Esophagus squamous epithelium (tissue), 5 donors: ENCODE measurements at regions not wholly inside any gene's neighbourhood (a gene's known extent, or its start where the extent isn't known, plus 50 kb on each side); places are given as distances from the start of the nearest gene placed in this dataset.

Experiments used
- DNase-seq: peaks from one replicate; lab custom pipeline; 2025; lab: John Stamatoyannopoulos, UW
- H3K27ac ChIP-seq, 4 donors: fragments of 200-600 bp; sonication (generic); one replicate each; pipeline ENCODE4 v1.5.1; 2016 to 2019; ENCODE audit warnings: mild to moderate bottlenecking in 1 of 4
- H3K27me3 ChIP-seq, 4 donors: fragments of 200-600 bp; sonication (generic); 1 replicate in 3 of 4; 2 replicates in 1 of 4; pipeline versions ENCODE4 v1.5.1 to v1.6.0; 2017 to 2021; ENCODE audit warnings: antibody characterized with exemption in 1 of 4
- H3K36me3 ChIP-seq, 3 donors: fragments of 200-600 bp; sonication (generic); one replicate each; pipeline ENCODE4 v1.5.1; 2016 to 2019
- H3K4me1 ChIP-seq, 3 donors: fragments of 200-600 bp; sonication (generic); one replicate each; pipeline ENCODE4 v1.5.1; 2017 to 2019
- H3K4me3 ChIP-seq, 4 donors: fragments of 200-600 bp; sonication (generic); 1 replicate in 3 of 4; 2 replicates in 1 of 4; pipeline ENCODE4 v1.5.1; 2016 to 2019; ENCODE audit warnings: mild to moderate bottlenecking in 2 of 4, moderate library complexity in 1 of 4
- H3K9me3 ChIP-seq, 3 donors: fragments of 200-600 bp; sonication (generic); one replicate each; pipeline ENCODE4 v1.5.1; 2016 to 2019
- CTCF ChIP-seq, 6 experiments: fragments of 450-650 bp in 4 of 6; fragments of 200-600 bp in 2 of 6; sonication (generic) in 2 of 6; IDR thresholded peaks; one replicate each; pipeline ENCODE4 v1.5.1; 2016 to 2019; ENCODE audit warnings: antibody characterized with exemption in 6 of 6, mild to moderate bottlenecking in 4 of 6, moderate library complexity in 4 of 6
- POLR2A ChIP-seq, 4 donors: fragments of 450-650 bp; IDR thresholded peaks; one replicate each; pipeline ENCODE4 v1.6.1; 2017; ENCODE audit warnings: antibody characterized with exemption in 4 of 4, mild to moderate bottlenecking in 4 of 4, moderate library complexity in 3 of 4
- WGBS, 2 donors: methylation state at CpG; one replicate each; pipeline ENCODE4 v1.1.5; 2018; 5-methylcytosine and 5-hydroxymethylcytosine counted together
- intact Hi-C: fragments of 100-400 bp; cut with DNase I; formaldehyde crosslinking; loops from one replicate; pipeline ENCODE4 v1.15.0; 2022
- donor health status: DM: yes; HTN: yes; CAD: no.

- no peaks in the 10 kb centered on the region for H3K36me3 ChIP-seq
- DNase-seq = no peak
- no peak overlapping the region for H3K27ac ChIP-seq
- H3K4me1 ChIP-seq = peaks cover 3 to 8% (median 5%) of the 10 kb centered on the region in 3 donors
- TF ChIP-seq CTCF (IDR thresholded peaks at IDR 0.05) (no peak), POLR2A (IDR thresholded peaks at IDR 0.05) (no peak)
- no peak overlapping the region for H3K4me3 ChIP-seq
- intact Hi-C loops = no loop called here
- H3K27me3 ChIP-seq = peaks cover 0 to 31% (median 0%) of the 10 kb centered on the region in 4 donors
- 81 to 84% methylated on average over 19 to 21 of the region's 21 CpGs for WGBS, 2 donors
- no peaks in the 10 kb centered on the region for H3K9me3 ChIP-seq
Measured at GRCh38 chr5:133683646-133684596, 71.6 kb upstream of the FSTL4 start.

- peaks cover 3 to 6% (median 5%) of the 10 kb centered on the region in 3 donors for H3K4me1 ChIP-seq
- WGBS, 2 donors = 76 to 80% methylated on average over 3 to 4 of the region's 4 CpGs
- peaks cover 0 to 20% (median 0%) of the 10 kb centered on the region in 4 donors for H3K27me3 ChIP-seq
- no peaks in the 10 kb centered on the region for H3K9me3 ChIP-seq
- no peaks in the 10 kb centered on the region for H3K36me3 ChIP-seq
- H3K4me3 ChIP-seq = no peak overlapping the region
- intact Hi-C loops = no loop called here
- TF ChIP-seq CTCF (IDR thresholded peaks at IDR 0.05) = no peak
- TF ChIP-seq POLR2A (IDR thresholded peaks at IDR 0.05) = no peak
- no peak for DNase-seq
- no peak overlapping the region for H3K27ac ChIP-seq
Measured at GRCh38 chr5:133682451-133682850, 70.1 kb upstream of the FSTL4 start.

GRCh38 chr5:133681896-133682295 lies 69.6 kb upstream of the FSTL4 start:
- Histone ChIP-seq H3K9me3 (no peaks in the 10 kb centered on the region), H3K4me3 (no peak overlapping the region), H3K27me3 (peaks cover 0 to 15% (median 0%) of the 10 kb centered on the region in 4 donors), H3K4me1 (peaks cover under 1 to 2% (median 1%) of the 10 kb centered on the region in 3 donors), H3K36me3 (no peaks in the 10 kb centered on the region), H3K27ac (no peak overlapping the region)
- intact Hi-C loops = no loop called here
- no peak for DNase-seq
- 40 to 67% methylated on average over 1 to 2 of the region's 2 CpGs for WGBS, 2 donors
- TF ChIP-seq POLR2A (IDR thresholded peaks at IDR 0.05) (no peak), CTCF (IDR thresholded peaks at IDR 0.05) (no peak)

GRCh38 chr5:133680830-133681565 lies 68.7 kb upstream of the FSTL4 start:
- H3K9me3 ChIP-seq = no peaks in the 10 kb centered on the region
- H3K4me1 ChIP-seq = no peaks in the 10 kb centered on the region
- intact Hi-C loops = no loop called here
- H3K27ac ChIP-seq = no peak overlapping the region
- no peak for DNase-seq
- no peak for TF ChIP-seq CTCF (IDR thresholded peaks at IDR 0.05)
- TF ChIP-seq POLR2A (IDR thresholded peaks at IDR 0.05) = no peak
- H3K36me3 ChIP-seq = no peaks in the 10 kb centered on the region
- H3K4me3 ChIP-seq = no peak overlapping the region
- H3K27me3 ChIP-seq = peaks cover 0 to 13% (median 0%) of the 10 kb centered on the region in 4 donors
- WGBS, 2 donors = 76 to 79% methylated on average over 4 to 6 of the region's 12 CpGs
